ENCODE measurements at regions not wholly inside any gene's neighbourhood (a gene's known extent, or its start where the extent isn't known, plus 50 kb on each side); places are given as distances from the start of the nearest gene placed in this dataset.

DNA sequence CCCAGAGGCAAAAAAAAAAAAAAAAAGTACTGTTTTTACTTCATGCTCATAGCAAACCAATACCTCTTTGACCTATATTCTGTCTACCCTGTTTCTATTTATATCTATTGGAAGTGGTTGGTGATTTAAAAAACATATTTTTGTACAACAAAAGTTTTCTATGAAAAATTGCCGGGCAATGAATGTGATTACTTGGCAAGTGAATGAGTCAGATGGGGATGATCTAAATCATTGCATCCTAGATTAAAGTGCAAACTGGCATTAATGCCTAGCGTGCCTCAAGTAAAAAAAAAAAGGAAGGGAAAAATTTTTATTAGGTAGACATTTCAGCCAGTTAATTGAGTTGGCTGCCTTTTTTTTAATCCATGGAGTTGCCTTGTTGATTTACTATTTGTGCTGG is 500.6 kb downstream of the KCTD12 start:
- Mint-ChIP-seq H3K4me1 (no peaks in the 10 kb centered on the region), H3K9me3 (no peaks in the 10 kb centered on the region), H3K27me3 (no peaks in the 10 kb centered on the region), H3K27ac (no peak overlapping the region), H3K36me3 (ENCODE audit: low read depth) (no peaks in the 10 kb centered on the region), H3K4me3 (no peak overlapping the region)
- POLR2A ChIA-PET = no interaction called here
- TF ChIP-seq, protein P1, sequence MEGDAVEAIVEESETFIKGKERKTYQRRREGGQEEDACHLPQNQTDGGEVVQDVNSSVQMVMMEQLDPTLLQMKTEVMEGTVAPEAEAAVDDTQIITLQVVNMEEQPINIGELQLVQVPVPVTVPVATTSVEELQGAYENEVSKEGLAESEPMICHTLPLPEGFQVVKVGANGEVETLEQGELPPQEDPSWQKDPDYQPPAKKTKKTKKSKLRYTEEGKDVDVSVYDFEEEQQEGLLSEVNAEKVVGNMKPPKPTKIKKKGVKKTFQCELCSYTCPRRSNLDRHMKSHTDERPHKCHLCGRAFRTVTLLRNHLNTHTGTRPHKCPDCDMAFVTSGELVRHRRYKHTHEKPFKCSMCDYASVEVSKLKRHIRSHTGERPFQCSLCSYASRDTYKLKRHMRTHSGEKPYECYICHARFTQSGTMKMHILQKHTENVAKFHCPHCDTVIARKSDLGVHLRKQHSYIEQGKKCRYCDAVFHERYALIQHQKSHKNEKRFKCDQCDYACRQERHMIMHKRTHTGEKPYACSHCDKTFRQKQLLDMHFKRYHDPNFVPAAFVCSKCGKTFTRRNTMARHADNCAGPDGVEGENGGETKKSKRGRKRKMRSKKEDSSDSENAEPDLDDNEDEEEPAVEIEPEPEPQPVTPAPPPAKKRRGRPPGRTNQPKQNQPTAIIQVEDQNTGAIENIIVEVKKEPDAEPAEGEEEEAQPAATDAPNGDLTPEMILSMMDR (IDR thresholded peaks at IDR 0.05) = no peak
- CTCF ChIA-PET = no interaction called here
- ATAC-seq (ENCODE audit: low read depth) = no peak
- no peak for DNase-seq
- intact Hi-C loops (cut with micrococcal nuclease) = no loop called here

DNA sequence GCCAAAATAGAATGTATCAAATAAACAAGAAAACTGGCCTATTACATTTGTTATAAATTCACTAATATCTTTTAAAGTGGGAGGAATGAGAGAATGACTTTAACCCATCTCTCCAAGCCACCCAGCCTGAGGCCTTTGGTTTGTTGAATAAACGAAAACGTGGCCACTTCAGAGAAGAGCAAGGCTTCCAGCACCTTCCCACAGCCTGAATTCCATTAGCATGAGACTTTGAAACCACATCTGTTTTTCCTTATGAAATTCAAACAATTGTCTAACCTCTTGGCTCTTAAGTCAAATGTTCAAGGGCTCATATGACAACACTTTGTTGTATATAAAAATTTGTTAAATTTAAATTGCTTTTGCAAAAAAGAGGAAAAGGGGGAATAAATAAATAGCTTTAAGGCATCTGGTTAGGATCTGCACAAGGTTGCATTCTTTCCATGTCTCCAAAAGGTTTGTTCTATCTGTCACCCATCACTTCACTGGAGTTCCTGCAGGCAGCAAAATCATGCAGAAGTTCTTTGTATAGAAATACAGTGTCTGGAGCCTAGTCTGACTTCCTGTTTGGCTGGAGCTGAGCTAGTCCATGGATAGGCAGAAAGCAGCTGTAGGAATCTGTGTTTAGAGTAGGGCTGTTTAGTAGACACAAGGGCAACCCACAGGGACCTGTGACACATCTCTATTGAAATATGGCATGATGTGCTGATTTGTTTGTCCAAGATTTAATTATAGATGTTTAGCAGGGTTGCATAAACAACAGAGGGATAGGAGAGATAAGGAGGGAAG is 502.3 kb downstream of the KCTD12 start:
- ChIA-PET POLR2A (no interaction called here), CTCF (no interaction called here)
- H3K27me3 Mint-ChIP-seq = no peaks in the 10 kb centered on the region
- no peaks in the 10 kb centered on the region for H3K36me3 Mint-ChIP-seq (ENCODE audit: low read depth)
- no peak for DNase-seq
- TF ChIP-seq, protein P1 (IDR thresholded peaks at IDR 0.05) = no peak
- intact Hi-C loops (cut with micrococcal nuclease) = no loop called here
- H3K4me1 Mint-ChIP-seq = no peaks in the 10 kb centered on the region
- H3K27ac Mint-ChIP-seq = no peak overlapping the region
- no peak overlapping the region for H3K4me3 Mint-ChIP-seq
- ATAC-seq (ENCODE audit: low read depth) = no peak
- no peaks in the 10 kb centered on the region for H3K9me3 Mint-ChIP-seq

DNA sequence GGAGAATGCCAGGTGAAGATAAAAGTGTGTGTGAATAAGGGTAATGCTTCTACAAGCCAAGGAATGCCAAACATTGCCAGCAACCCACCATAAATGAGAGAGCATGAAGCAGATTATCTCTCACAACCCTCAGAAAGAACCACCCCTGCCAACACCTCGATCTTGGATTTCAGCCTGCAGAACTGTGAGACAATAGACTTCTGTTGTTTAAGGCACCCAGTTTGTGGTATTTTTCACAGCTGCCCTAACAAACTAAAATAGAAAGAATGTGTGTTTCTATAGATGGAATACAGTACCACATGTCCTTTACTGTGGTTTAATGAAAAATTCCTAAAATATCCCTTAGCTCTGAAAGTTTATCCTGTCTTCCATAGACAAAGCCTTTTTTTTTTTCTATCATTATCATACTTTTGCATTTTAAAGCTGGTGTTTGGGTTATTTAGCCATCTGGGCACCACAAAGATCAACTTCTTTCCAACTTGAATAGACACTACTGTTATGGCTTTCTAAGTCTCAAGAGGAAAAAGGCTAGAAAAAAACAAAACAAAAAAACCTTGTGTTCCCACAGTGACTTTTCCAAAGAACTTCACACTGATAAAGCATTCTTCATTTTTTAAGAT is 505.6 kb downstream of the KCTD12 start:
- intact Hi-C loops (cut with micrococcal nuclease) = no loop called here
- Mint-ChIP-seq H3K4me3 (no peak overlapping the region), H3K27me3 (no peaks in the 10 kb centered on the region), H3K27ac (no peak overlapping the region), H3K9me3 (no peaks in the 10 kb centered on the region), H3K36me3 (ENCODE audit: low read depth) (no peaks in the 10 kb centered on the region), H3K4me1 (no peaks in the 10 kb centered on the region)
- CTCF ChIA-PET = no interaction called here
- DNase-seq (no peak), ATAC-seq (ENCODE audit: low read depth) (no peak)
- POLR2A ChIA-PET = no interaction called here
- TF ChIP-seq, protein P1 (IDR thresholded peaks at IDR 0.05) = no peak

DNA sequence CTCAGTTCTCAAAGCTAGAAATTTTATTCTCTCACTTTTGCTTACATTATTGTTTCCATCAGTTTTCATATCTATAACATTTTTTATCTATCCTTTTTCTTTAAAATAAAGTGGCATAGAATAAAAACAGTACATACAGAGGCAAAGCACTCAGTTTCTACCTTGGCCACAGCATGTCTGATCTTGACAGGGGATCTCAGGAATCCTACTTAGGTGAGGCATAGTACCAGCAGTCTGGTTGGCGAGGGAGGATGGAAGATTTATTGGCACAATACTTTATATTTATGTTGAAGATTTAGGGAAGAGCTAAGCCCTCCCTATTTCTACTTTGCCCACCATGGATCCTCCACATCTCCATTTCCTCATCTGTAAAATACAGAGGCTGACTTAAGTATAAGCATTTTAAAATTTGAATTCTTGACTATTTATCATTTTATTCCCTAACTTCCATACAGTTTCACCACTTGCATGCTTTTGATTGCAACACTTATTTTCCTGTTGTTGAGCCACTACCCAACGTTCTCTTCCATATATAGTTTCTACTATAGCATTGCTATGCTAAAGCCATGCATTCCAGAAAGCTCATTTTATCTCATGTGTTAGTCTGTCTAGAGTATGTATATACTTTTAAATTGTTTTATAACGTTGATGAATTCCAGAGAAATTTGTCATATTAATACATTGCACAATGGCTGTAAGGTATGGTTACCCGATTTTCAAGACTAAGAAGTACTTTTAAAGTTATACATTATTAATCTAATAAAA is 506.7 kb downstream of the KCTD12 start:
- CTCF ChIA-PET = no interaction called here
- no peaks in the 10 kb centered on the region for H3K36me3 Mint-ChIP-seq (ENCODE audit: low read depth)
- no peak overlapping the region for H3K27ac Mint-ChIP-seq
- no peaks in the 10 kb centered on the region for H3K4me1 Mint-ChIP-seq
- no peaks in the 10 kb centered on the region for H3K27me3 Mint-ChIP-seq
- DNase-seq (no peak), ATAC-seq (ENCODE audit: low read depth) (no peak)
- intact Hi-C loops (cut with micrococcal nuclease) = no loop called here
- H3K4me3 Mint-ChIP-seq = no peak overlapping the region
- POLR2A ChIA-PET = no interaction called here
- no peaks in the 10 kb centered on the region for H3K9me3 Mint-ChIP-seq
- TF ChIP-seq, protein P1 (IDR thresholded peaks at IDR 0.05) = no peak

DNA sequence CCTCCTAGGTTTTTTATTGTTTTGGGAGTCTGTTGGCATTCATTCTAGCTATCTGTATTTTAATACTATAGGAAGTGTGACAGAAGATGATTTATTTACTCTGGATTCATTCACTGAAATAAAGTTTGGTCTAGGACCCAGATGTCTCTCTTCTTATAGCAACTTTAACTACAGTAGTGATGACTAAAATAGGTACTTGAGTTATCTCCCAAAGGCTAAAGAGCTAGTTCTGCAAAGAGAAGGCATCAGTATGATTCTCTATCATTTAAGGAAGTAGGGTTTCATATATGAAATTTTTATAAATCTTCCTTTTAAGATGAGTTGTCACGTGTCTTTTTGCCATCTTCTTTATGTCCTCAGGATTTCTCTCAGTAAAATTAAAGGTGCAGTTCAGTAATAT is 507.4 kb downstream of the KCTD12 start:
- intact Hi-C loops (cut with micrococcal nuclease) = no loop called here
- POLR2A ChIA-PET = no interaction called here
- ATAC-seq (ENCODE audit: low read depth) = no peak
- no peak overlapping the region for H3K4me3 Mint-ChIP-seq
- no peaks in the 10 kb centered on the region for H3K9me3 Mint-ChIP-seq
- CTCF ChIA-PET = no interaction called here
- H3K4me1 Mint-ChIP-seq = no peaks in the 10 kb centered on the region
- no peaks in the 10 kb centered on the region for H3K36me3 Mint-ChIP-seq (ENCODE audit: low read depth)
- H3K27me3 Mint-ChIP-seq = no peaks in the 10 kb centered on the region
- H3K27ac Mint-ChIP-seq = no peak overlapping the region
- DNase-seq = no peak
- TF ChIP-seq, protein P1 (IDR thresholded peaks at IDR 0.05) = no peak
